HG03442 (cell line): ENCODE measurements at regions not wholly inside any gene's neighbourhood (a gene's known extent, or its start where the extent isn't known, plus 50 kb on each side); places are given as distances from the start of the nearest gene placed in this dataset.

Experiments used
- ATAC-seq: cut with Tn5 transposase; IDR thresholded peaks from one replicate; pipeline ENCODE4 v1.9.1; 2021; ENCODE audit warnings: mild to moderate bottlenecking, moderate library complexity; ENCODE audit not compliant: unreplicated experiment

DNA sequence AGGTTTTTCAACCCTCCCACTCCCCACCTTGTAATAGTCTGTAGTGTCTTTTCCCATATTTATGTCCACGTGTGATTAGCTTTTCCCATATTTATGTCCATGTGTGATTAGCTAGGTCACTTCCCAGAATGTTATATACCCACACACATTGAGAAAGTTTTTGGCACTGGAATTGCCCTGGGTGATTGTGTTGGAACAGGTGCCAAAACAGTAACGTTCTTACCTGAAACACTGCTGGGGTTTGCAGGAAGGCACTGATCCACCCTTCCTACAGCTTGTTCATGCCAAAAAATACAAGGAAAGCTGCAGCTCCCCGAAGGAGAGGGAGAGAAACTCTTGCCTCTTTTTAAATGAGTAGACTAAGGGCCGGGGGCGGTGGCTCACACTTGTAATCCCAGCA is 68.0 kb upstream of the CXADR start:
- ATAC-seq: no peak

DNA sequence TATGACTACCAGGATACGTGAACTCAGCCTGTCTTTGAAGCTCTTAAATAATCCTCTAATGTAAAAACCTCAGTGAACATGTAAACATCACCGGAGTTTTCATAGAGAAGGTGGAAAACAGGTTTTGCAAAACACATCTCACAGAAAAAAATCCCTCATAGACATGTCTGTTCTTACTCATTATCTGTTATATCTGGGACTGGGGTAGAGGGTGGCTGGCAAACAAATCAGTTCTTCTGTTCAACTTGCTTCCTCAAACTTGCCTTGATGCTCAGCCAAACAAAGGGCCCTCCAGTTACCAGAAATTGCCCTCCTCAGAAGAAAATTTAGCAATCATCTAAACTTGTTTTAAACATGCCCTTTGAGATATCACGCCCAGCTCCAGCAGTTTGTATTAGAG is 66.1 kb upstream of the CXADR start:
- ATAC-seq: no peak

DNA sequence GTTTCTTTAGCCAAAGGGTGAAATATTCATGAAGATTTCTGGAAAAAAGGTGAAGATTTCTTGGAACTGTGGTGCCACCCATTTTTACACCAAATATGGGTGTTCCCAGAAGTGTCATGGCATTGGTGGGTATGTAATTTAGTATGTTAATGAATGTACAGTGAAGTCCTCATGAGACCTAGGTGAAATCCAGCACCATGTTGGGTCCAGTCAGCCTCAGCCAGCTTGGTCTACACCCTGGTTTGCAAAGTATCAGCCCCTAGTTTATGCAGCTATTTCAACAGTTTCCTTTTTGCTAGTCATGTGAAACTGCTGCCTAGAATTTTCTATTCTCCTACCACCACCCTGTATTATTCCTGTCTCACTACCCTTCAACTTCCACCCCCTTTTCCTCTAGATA is 63.1 kb upstream of the CXADR start:
- no peak for ATAC-seq

DNA sequence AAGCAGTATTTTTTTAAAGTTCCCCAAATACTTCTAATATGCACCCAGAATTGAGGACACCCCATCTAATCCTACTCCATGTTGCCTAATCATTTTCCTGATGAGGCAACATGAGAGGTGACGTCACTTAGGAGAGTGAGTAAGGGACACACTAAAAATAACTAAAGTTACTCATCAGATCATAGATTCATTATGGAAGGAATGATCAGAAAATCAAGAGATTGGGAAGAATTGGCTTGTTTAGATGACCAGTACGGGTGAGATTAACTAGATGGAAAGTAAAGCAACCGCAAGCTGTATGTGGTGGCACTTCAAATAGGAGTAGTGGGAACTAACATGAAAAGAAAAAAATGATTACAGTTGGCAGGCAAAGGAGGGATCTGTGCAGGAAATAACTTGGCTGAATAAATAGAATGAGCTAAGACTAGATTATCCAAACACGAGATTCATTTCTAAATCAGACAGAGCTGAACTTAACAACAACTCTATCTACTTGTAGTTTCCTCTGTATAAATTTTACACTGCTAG is 61.4 kb upstream of the CXADR start:
- ATAC-seq: no peak

DNA sequence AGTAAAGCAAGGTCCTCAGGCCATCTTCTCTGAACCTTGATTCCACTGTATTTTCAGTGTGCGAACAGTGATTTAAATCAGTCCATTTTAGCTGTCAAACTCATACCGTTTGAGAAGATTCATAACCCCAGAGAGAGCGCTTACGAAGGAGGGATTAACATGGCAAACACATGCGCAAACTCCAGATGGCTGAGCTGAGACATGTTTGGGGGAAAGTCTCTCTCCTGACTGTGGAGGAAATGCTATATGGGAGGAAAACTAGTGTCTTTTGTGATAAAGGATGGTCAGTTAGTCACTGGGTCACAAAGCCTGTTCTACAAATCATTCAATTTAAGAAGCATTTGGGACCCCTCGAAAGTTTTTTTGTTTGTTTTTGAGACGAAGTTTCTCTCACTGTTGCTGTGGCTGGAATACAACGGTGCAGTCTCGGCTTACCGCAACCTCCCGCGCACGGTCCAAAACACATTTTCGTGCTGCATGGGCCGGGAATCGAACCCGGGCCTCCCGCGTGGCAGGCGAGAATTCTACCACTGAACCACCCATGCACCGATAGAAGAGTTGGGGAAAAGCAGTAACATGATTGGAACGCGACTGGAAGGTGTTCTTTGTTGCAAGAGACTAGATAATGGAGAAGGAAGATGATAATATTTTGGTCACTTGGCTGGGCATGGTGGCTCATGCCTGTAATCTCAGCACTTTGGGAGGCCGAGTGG is 58.4 kb upstream of the CXADR start:
- ATAC-seq: peak; percentile 45

DNA sequence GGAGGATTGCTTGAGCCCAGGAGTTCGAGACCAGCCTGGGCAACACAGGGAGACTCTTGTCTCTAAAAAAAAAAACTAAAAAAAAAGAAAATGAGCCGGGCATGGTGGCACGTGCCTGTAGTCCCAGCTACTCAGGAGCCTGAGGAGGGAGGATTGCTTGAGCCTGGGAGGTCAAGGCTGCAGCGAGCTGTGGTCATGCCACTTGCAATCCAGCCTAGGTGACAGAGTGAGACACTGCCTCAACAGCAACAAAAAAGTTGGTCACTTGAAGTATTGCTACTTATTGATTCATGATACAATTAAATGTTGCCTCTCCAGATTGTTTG is 57.9 kb upstream of the CXADR start:
- no peak for ATAC-seq

DNA sequence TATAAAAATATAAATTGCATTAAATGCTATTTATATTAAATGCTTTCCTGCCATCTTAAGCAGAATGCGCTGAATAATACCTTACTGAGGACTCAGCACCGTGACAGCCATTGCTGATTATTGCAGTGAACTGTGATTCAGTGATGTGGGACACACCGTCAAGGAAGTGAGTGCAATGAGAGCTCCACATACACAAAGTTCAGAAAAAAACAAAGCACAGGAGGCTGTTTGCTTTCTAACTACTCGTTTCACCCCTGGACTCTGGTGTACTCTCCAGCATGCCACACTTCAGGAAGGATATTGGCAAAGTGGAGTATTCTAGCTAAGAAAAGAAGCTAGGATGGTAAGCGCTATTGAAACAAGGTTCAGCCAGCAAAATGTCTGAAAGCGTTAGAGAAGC is 57.4 kb upstream of the CXADR start:
- ATAC-seq: no peak

DNA sequence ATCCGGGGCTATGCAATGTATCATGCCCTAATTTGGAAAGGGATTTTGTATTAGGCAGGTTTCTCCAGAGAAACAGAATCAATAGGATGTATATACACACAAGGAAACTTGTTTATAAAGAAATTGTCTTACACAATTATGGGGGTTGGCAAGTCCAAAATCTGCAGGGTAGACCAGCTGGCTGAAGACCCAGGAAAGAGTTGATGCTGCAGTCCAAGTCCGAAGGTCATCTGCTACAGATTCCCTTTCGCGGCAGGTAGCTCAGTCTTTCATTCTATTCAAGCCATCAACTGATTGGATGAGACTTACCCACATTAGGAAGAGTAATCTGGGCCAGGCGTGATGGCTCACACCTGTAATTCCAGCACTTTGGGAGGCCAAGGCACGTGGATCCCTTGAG is 54.6 kb upstream of the CXADR start:
- ATAC-seq: no peak

DNA sequence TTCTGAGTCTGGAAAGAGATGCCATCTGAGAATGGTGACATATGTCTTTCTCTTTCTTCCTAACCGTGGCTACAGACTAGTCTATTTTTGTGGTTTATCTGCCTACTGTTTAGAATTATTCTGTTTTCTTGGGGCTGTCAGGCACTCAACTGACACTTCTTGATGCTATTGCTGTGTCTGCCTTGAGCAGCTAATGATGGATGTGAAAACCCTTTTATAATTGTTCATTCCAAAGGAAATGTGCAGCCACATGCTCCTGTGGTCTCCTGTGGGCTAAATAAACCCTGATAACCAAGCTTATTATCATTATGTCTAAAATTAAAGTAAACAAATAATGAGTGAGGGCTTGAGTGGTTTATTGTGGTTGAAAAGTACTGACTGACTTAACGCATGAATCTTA is 52.7 kb upstream of the CXADR start:
- ATAC-seq: no peak

DNA sequence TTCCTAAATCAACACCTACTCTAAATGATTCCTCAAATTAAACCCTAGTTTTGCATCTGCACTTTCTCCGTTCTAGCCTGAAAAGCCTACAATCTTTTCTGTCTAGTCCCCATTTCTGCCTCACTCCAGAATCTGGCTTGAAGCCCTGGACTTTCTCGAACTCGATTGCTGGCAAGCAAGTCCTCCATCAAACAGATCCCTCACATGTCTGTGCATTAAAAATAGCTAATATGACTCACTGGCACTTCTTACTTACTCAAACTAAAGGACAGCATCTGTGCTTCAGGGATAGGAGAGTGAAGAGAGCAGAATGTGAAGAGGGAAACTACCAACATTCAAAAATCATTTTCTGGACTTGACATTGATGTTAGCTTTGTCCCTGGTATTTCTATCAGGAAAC is 51.8 kb upstream of the CXADR start:
- no peak for ATAC-seq

DNA sequence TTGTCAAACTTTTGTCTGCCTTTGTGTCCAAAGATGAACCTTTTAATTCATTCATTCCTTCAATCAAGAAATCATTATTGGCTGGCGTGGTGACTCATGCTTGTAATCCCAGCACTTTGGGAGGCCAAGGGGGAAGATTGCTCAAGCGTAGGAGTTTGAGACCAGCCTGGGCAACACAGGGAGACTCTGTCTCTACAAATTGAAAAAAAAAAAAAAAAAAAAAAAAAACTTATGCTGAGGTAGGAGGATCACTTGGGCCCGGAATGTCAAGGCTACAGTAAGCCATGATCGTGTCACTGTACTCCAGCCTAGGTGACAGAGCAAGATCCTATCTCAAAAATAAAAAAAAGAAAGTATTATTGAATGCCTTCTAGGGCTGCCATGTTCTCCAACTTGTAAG is 51.3 kb upstream of the CXADR start:
- no peak for ATAC-seq

DNA sequence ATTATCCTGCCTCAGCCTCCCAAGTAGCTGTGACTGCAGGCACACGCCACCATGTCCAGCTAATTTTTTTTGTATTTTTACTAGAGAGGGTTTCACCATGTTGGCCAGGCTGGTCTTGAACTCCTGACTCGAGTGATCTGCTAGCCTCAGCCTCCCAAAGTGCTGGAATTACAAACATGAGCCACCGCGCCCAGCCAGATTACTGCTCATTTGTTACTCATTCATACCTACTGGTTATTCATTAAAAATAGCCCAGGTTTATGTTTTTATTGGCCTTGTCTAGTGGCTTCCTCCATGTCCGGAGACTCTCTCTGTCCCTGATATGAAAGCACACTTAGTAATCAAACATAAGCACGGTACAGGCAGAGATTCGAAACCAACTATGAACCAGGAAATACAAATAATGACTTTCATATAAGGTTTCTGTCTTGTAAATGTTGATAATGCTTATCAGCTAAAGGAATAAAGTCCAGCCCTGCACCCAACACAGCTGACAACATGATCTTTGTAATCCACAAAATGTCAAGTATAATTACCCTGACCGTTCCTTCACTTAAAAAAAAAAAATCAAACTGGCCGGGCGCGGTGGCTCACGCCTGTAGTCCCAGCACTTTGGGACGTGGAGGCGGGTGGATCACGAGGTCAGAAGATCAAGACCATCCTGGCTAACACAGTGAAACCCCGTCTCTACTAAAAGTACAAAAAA is 50.4 kb upstream of the CXADR start:
- ATAC-seq: no peak
